Subcutaneous abdominal adipose tissue (tissue), 5 donors: ENCODE measurements at regions not wholly inside any gene's neighbourhood (a gene's known extent, or its start where the extent isn't known, plus 50 kb on each side); places are given as distances from the start of the nearest gene placed in this dataset.

Experiments used
- H3K27ac ChIP-seq: one replicate; pipeline ENCODE4 v1.7.0; 2013; ENCODE audit warnings: low read depth, mild to moderate bottlenecking, inconsistent platforms, low read length, moderate library complexity
- H3K27me3 ChIP-seq, 5 donors: one replicate each; pipeline ENCODE4 v1.7.0; 2013; ENCODE audit warnings: low read length in 5 of 5, inconsistent platforms in 1 of 5; ENCODE audit not compliant: control insufficient read depth in 5 of 5, insufficient read depth in 4 of 5
- H3K36me3 ChIP-seq, 5 donors: one replicate each; pipeline ENCODE4 v1.7.0; 2013; ENCODE audit warnings: low read length in 5 of 5; ENCODE audit not compliant: control insufficient read depth in 5 of 5, insufficient read depth in 5 of 5
- H3K4me1 ChIP-seq, 5 donors: one replicate each; pipeline ENCODE4 v1.7.0; 2013; ENCODE audit warnings: low read length in 5 of 5, mild to moderate bottlenecking in 3 of 5, moderate library complexity in 1 of 5; ENCODE audit not compliant: control insufficient read depth in 5 of 5, insufficient read depth in 5 of 5
- H3K4me3 ChIP-seq, 5 donors: one replicate each; pipeline ENCODE4 v1.7.0; 2013; ENCODE audit warnings: low read length in 5 of 5, low read depth in 1 of 5
- H3K9ac ChIP-seq, 5 donors: one replicate each; pipeline ENCODE4 v1.7.0; 2013; ENCODE audit warnings: low read length in 5 of 5, mild to moderate bottlenecking in 4 of 5, moderate library complexity in 3 of 5
- H3K9me3 ChIP-seq, 5 donors: one replicate each; pipeline ENCODE4 v1.7.0; 2013; ENCODE audit warnings: low read length in 5 of 5; ENCODE audit not compliant: control insufficient read depth in 5 of 5
- donor health status: healthy.
- donor health status: healthy.
- donor health status: healthy.
- donor health status: healthy.
- donor health status: healthy.

DNA sequence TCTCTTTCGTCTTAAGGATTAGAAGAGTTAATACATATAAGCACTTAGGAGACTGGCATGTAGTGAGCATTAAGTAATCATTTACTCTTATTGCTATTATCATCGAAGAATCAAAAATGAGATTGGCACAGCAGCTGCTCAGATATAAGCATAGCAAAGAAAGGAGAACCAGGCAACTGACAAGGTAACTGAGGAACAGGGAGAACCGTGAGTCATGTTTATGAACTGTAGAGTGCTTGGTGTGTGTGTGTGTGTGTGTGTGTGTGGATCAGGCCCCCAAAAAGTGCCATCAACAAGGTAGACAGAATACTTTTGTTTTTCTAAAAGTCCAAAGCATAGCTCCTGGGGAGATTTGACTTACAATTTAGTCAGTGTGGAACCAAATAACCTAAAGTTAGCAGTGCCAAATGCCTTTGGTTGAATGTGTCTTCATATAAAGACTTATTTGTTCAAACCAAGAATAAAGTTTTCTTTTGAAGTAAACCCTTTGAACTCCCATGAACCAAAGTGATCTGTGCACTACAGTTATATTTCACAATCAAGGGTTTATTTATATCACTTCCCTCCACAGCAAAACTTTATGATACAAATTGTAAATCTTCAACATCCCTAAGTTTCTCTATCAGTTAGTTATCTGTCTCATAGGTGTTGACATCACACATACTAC is 660.6 kb downstream of the NYAP2 start:
- Histone ChIP-seq H3K4me3 (no peak overlapping the region), H3K9me3 (no peaks in the 10 kb centered on the region), H3K27ac (no peak overlapping the region), H3K27me3 (no peaks in the 10 kb centered on the region), H3K9ac (no peak overlapping the region), H3K36me3 (no peaks in the 10 kb centered on the region), H3K4me1 (no peaks in the 10 kb centered on the region)

DNA sequence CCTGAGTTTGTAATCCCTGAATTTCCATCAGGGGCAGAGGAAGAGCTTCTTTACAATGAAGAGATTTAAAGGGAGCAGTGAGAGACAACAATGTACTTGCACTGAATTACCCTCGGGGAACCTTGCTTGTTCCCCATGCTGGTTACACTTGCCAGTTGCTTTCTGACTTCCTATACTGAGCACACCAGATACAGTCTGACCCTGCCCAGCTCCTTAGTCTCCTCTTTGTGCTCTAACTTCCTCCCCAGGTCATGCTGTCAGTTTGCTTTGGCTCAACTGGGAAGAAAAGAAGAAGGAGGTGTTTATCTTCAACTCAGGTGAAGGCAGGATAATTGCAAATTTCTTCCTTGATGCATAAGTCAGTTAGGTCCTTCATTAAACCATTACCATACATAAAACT is 658.4 kb downstream of the NYAP2 start:
- Histone ChIP-seq H3K4me3 (no peak overlapping the region), H3K9ac (no peak overlapping the region), H3K27ac (no peak overlapping the region), H3K27me3 (no peaks in the 10 kb centered on the region), H3K4me1 (peaks cover 0 to 11% (median 0%) of the 10 kb centered on the region in 5 donors), H3K36me3 (no peaks in the 10 kb centered on the region), H3K9me3 (no peaks in the 10 kb centered on the region)

DNA sequence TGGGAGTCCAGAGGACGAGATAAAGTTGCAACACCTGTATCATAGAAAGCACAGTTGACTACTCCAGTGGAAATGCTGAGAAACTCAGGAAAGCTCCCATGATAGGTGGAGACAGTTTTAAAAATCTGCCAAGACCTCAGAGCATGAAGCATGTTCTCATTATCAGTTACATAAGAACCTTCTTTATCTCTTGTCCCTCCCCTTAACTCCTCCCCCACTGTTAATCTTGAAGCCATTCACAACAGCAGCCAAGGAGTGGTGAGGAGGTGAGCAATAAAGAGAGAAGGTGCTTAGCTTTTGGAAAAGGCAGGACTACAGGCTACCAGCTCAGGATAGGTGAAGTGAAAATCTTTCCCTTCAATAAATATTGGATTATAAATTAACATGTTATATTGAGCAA is 657.9 kb downstream of the NYAP2 start:
- peaks cover 0 to 11% (median 0%) of the 10 kb centered on the region in 5 donors for H3K4me1 ChIP-seq
- no peak overlapping the region for H3K4me3 ChIP-seq
- no peak overlapping the region for H3K9ac ChIP-seq
- H3K27ac ChIP-seq = no peak overlapping the region
- H3K9me3 ChIP-seq = no peaks in the 10 kb centered on the region
- H3K27me3 ChIP-seq = no peaks in the 10 kb centered on the region
- H3K36me3 ChIP-seq = no peaks in the 10 kb centered on the region

DNA sequence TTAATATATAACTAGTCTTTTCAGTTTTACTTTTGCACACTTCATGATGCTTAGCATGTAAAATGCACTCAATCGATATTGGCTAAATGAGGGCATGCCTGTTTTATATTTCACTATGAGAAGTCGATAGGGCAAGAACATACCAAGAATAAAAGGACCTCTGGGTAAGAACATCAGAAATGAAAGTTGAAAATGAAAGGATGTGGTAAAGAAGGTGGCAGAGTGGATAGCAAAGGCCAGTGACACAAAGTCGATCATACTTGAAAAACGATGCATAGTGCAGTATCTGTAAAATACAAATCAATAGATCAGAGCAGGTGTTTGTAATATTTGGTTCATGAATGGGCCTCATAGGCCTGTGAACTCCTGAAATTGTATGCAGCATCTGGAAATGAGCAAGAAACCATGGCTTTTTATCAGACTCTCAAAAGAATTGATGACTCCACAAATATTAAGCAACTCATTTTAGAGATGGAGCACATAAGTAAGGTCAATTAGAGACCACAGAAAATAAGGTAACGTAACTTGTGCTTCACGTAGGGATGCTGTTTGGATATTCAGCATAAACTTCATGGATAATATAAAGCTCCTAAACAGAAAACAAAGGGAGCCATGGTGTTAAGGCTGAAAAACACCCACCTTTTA is 653.4 kb downstream of the NYAP2 start:
- peaks cover 0 to 11% (median 0%) of the 10 kb centered on the region in 5 donors for H3K4me1 ChIP-seq
- H3K4me3 ChIP-seq = no peak overlapping the region
- H3K9me3 ChIP-seq = no peaks in the 10 kb centered on the region
- H3K36me3 ChIP-seq = no peaks in the 10 kb centered on the region
- no peak overlapping the region for H3K9ac ChIP-seq
- H3K27me3 ChIP-seq = no peaks in the 10 kb centered on the region
- H3K27ac ChIP-seq = no peak overlapping the region

DNA sequence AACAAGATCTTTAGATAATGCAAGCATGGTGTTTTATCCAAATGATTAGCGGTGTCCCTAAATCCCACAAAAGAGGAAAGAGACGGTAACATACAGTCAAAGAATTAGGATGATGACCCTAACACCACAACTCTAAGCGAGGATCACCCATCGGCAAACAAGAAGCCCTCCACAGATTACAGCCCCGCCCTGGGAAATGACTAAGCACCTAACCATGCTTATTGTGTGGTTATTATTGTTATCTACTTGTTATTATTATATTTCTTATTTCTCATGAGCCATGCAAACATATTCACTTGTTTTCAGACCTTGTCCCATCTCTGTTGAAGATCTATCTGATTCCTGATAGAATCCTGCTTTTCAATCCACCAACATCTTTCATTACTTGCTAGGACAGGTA is 651.3 kb downstream of the NYAP2 start:
- H3K9ac ChIP-seq = no peak overlapping the region
- no peak overlapping the region for H3K4me3 ChIP-seq
- H3K36me3 ChIP-seq = no peaks in the 10 kb centered on the region
- H3K27ac ChIP-seq = no peak overlapping the region
- no peaks in the 10 kb centered on the region for H3K27me3 ChIP-seq
- H3K4me1 ChIP-seq = peaks cover 0 to 20% (median 0%) of the 10 kb centered on the region in 5 donors
- no peaks in the 10 kb centered on the region for H3K9me3 ChIP-seq

DNA sequence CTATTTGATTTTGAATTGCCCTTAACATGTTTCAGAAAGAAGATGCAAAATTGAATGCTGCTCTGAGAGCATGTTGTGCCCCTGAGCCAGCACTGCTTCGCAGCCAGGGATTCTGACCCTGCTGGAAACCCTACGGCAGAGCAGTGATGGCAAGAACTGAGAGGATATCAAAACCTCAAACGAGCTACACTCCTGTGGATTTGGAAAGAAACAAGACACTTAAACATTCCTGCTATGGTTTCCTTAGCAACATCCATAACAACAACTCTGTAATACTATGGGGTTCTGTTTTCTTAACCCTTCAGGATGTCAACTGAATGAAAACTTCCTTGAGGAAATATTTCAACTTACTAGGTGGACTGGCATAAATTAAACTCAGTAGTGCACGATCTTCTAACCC is 649.1 kb downstream of the NYAP2 start:
- Histone ChIP-seq H3K9ac (no peak overlapping the region), H3K27ac (no peak overlapping the region), H3K4me1 (peaks cover 0 to 9% (median 0%) of the 10 kb centered on the region in 5 donors)

DNA sequence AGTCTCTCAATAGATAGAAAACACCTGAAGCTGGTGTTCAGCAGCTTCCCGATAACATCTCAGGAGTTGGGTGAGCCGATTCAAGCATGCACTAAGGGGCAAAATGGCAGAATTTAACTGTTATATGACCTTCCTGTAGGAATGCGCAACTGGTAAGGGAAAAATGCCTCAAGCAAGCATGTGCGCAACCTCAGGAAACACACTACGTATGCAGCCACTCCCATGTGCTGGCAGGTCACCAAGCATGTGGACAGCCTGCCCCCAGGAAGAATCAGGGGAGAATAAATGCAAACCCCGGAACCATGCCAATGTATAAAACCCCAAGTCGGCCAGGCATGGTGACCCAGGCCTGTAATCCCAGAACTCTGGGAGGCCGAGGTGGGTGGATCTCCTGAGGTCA is 645.6 kb downstream of the NYAP2 start:
- no peaks in the 10 kb centered on the region for H3K36me3 ChIP-seq
- H3K9me3 ChIP-seq = no peaks in the 10 kb centered on the region
- no peaks in the 10 kb centered on the region for H3K27me3 ChIP-seq
- H3K9ac ChIP-seq = no peak overlapping the region
- no peak overlapping the region for H3K4me3 ChIP-seq
- H3K27ac ChIP-seq = no peak overlapping the region
- peaks cover 0 to 9% (median 0%) of the 10 kb centered on the region in 5 donors for H3K4me1 ChIP-seq

More for the DNA sequence above, 649.1 kb downstream of the NYAP2 start:
- H3K9me3 ChIP-seq = no peaks in the 10 kb centered on the region
- H3K4me3 ChIP-seq = no peak overlapping the region
- no peaks in the 10 kb centered on the region for H3K36me3 ChIP-seq
- H3K27me3 ChIP-seq = no peaks in the 10 kb centered on the region

DNA sequence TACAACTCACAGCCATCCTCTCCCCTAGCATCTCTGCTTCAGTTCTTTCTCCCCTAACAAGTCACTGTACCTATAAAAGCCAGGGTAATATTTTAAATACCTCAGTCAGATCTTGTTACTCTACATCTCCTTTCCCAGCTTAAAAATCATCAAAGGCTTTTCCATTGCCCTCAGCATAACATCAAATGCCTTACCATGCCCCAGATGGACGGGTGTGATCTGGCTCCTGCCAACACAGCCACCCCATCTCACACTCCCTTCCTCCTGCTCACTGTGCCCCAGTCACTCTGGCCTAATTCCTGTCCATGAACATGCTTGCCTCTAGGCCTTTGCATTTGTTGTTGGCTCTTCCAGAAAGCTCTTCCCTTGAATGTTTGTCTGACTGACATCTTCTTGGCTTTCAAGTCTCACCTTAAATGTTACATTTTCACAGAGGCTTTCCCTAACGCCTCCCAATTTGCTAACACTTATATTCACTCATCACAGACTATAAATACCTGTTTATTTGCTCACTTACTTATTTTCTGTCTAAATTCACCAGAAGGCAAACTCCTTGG is 640.9 kb downstream of the NYAP2 start:
- Histone ChIP-seq H3K27me3 (no peaks in the 10 kb centered on the region), H3K36me3 (no peaks in the 10 kb centered on the region), H3K9me3 (no peaks in the 10 kb centered on the region), H3K27ac (no peak overlapping the region), H3K4me1 (no peaks in the 10 kb centered on the region), H3K4me3 (no peak overlapping the region), H3K9ac (no peak overlapping the region)

DNA sequence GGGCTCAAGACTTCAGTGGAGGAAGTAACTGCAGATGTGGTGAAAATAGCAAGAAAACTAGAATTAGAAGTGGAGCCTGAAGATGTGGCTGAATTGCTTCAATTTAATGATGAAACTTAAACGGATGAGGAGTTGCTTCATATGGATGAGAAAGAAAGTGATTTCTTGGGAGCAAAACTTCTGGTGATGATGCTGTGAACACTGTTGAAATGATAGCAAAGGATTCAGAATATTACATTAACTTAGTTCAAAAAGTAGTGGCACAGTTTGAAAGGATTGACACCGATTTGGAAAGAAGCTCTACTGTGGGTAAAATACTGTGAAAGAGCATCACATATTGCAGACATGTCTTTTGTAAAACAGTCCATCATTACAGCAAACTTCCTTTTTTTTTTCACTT is 638.0 kb downstream of the NYAP2 start:
- H3K9ac ChIP-seq = no peak overlapping the region
- H3K9me3 ChIP-seq = no peaks in the 10 kb centered on the region
- no peak overlapping the region for H3K4me3 ChIP-seq
- H3K27ac ChIP-seq = no peak overlapping the region
- H3K4me1 ChIP-seq = no peaks in the 10 kb centered on the region
- H3K36me3 ChIP-seq = no peaks in the 10 kb centered on the region
- H3K27me3 ChIP-seq = no peaks in the 10 kb centered on the region

DNA sequence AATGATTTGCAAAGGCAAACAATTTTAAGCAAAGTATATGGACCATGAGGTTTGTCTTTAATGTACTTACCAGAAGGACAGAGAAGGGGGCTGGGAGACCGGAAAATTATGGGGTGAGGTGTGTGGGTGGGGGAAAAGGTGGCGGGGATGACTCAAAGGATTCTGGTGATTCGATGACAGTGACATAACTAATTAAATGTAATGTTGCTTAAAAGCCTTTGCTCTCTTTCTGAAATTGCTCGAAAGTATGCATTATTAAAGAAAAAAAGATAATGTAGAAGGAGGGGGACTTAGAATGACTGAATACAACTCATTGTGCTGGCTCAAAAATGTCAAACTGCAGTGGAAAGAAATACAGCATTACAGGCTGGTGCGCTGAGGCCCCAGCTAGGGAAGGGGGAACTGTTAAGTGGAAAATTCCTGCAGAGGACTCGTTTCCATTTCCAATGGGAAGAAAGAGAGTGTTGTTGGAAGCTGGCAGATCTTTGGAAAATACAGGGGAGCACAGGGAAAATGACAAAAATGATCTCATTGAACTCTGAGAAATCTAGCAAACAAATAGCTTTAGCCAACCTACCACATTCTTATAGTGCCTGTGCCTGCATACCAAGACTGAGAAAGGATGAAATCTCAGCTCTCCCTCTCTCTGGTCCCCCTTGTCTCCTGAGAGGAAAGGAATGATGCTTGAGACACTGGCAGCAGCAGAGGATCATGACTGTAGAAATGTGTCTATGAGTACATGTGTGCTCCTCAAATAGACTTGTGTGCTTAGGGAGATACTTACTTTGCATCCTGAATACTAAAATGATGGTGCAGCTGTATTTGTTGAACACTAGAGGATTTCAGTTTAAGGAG is 632.4 kb downstream of the NYAP2 start:
- Histone ChIP-seq H3K27me3 (no peaks in the 10 kb centered on the region), H3K36me3 (no peaks in the 10 kb centered on the region), H3K9me3 (no peaks in the 10 kb centered on the region), H3K27ac (peak overlapping the region; percentile 80), H3K4me1 (peaks cover 0 to 20% (median 14%) of the 10 kb centered on the region in 5 donors), H3K9ac (peak overlapping the region in 3 of 5 donors; percentile 28 to 62 (median 61)), H3K4me3 (peak overlapping the region; percentile 73 to 91 (median 82))
